Endometrial microvascular endothelial cells (primary cell): ENCODE measurements at regions not wholly inside any gene's neighbourhood (a gene's known extent, or its start where the extent isn't known, plus 50 kb on each side); places are given as distances from the start of the nearest gene placed in this dataset.

Source experiments
- in situ Hi-C: cut with HindIII; loops from 2 replicates; pipeline ENCODE4 v1.10.0; 2017; ENCODE audit warnings: low sequenced_read_pairs, low pct_unique_long_range_greater_than_20kb; ENCODE audit errors: inconsistent ontology term

GRCh38 chr18:70457788-70458187, 168.9 kb downstream of the SOCS6 start:
- in situ Hi-C loops = no loop called here

GRCh38 chr18:70457223-70457622, 168.4 kb downstream of the SOCS6 start:
- in situ Hi-C loops = no loop called here

GRCh38 chr18:70456376-70456775, 167.5 kb downstream of the SOCS6 start:
- in situ Hi-C loops = no loop called here

- in situ Hi-C loops = no loop called here
These were observed 166.9 kb downstream of the SOCS6 start for GRCh38 chr18:70455731-70456130.

GRCh38 chr18:70454704-70455322, 166.0 kb downstream of the SOCS6 start:
- in situ Hi-C loops = no loop called here

- in situ Hi-C loops = no loop called here
These were observed 164.4 kb downstream of the SOCS6 start for GRCh38 chr18:70453058-70453775.

- in situ Hi-C loops = no loop called here
These were observed 163.7 kb downstream of the SOCS6 start for GRCh38 chr18:70452501-70452900.

GRCh38 chr18:70450426-70451253, 161.8 kb downstream of the SOCS6 start:
- in situ Hi-C loops = no loop called here

GRCh38 chr18:70448588-70448987, 159.7 kb downstream of the SOCS6 start:
- in situ Hi-C loops = loop anchor here (25.0 kb wide), 1 partner anchor 236 kb away; the partner anchor contains the start of gene RTTN

- in situ Hi-C loops = loop anchor here (25.0 kb wide), 1 partner anchor 234 kb away; the partner anchor contains the start of gene RTTN
These were observed 157.2 kb downstream of the SOCS6 start for GRCh38 chr18:70446063-70446462.

- in situ Hi-C loops = loop anchor here (25.0 kb wide), 1 partner anchor 231 kb away; the partner anchor contains the start of gene RTTN
These were observed 154.1 kb downstream of the SOCS6 start for GRCh38 chr18:70442933-70443332.

- in situ Hi-C loops = loop anchor here (25.0 kb wide), 1 partner anchor 221 kb away; the partner anchor contains the start of gene RTTN
These were observed 144.1 kb downstream of the SOCS6 start for GRCh38 chr18:70432804-70433400.

- in situ Hi-C loops = loop anchor here (25.0 kb wide), 1 partner anchor 219 kb away; the partner anchor contains the start of gene RTTN
These were observed 142.4 kb downstream of the SOCS6 start for GRCh38 chr18:70431203-70431624.

GRCh38 chr18:70430501-70431173, 141.8 kb downstream of the SOCS6 start:
- in situ Hi-C loops = loop anchor here (25.0 kb wide), 1 partner anchor 218 kb away; the partner anchor contains the start of gene RTTN

GRCh38 chr18:70429847-70430500, 141.1 kb downstream of the SOCS6 start:
- in situ Hi-C loops = loop anchor here (25.0 kb wide), 1 partner anchor 218 kb away; the partner anchor contains the start of gene RTTN

- in situ Hi-C loops = loop anchor here (25.0 kb wide), 1 partner anchor 216 kb away; the partner anchor contains the start of gene RTTN
These were observed 139.6 kb downstream of the SOCS6 start for GRCh38 chr18:70428439-70428838.

- in situ Hi-C loops = loop anchor here (25.0 kb wide), 1 partner anchor 215 kb away; the partner anchor contains the start of gene RTTN
These were observed 138.0 kb downstream of the SOCS6 start for GRCh38 chr18:70426818-70427217.

GRCh38 chr18:70425236-70425635, 136.4 kb downstream of the SOCS6 start:
- in situ Hi-C loops = loop anchor here (25.0 kb wide), 1 partner anchor 213 kb away; the partner anchor contains the start of gene RTTN
